ENCODE measurements at regions not wholly inside any gene's neighbourhood (a gene's known extent, or its start where the extent isn't known, plus 50 kb on each side); places are given as distances from the start of the nearest gene placed in this dataset.

DNA sequence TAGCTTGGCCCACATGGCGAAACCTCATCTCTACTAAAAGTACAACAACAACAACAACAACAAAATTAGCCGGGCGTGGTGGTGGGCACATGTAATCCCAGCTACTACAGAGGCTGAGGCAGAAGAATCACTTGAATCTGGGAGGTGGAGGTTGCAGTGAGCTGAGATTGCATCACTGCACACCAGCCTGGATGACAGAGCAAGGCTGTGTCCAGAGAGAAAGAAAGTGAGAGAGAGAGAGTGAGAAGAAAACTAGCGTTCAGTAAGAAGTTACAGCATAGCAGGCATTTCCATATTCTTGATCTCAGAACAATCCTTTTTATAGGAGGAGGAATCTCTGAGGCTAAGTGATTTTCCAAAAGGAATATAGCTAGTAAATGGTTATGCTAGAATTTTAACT, 1076.1 kb downstream of the AGBL1 start:
- H3K4me3 ChIP-seq (ENCODE audit: low read depth, low read length), result no peak overlapping the region
- TF ChIP-seq CTCF (IDR thresholded peaks at IDR 0.05; ENCODE audit: control insufficient read depth, extremely low read depth, insufficient read depth), result no peak
- DNase-seq (ENCODE audit: low read depth), result no peak

GRCh38 chr15:87154761-87155160, 1075.1 kb downstream of the AGBL1 start:
- no peak for TF ChIP-seq CTCF (IDR thresholded peaks at IDR 0.05; ENCODE audit: control insufficient read depth, extremely low read depth, insufficient read depth)
- no peak for DNase-seq (ENCODE audit: low read depth)
- H3K4me3 ChIP-seq (ENCODE audit: low read depth, low read length), result no peak overlapping the region

DNA sequence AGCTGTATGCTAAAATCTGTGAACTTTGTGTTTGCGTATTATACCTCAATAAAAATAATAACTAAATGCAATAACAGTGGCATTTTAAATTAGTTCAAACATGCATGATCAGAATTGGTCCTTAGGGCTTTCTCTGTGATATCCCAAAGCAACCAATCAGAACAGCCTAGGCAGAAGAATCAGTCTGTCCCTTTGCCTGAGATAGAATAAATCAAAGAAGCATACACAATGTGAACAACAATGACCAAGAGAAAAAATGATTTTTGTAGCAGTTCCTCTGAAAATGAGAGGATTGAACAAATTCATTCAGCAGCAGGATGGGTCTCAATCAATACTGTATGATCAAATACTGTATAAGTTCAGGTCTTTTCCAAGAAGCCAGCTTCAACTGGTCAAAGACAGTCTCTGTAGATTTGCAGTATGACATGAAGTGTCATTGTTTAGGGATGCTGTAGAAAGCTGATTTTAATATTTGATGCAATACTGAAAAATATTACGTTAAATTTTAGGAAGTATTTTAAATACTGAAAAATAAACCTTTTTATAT, 1071.6 kb downstream of the AGBL1 start:
- TF ChIP-seq CTCF (IDR thresholded peaks at IDR 0.05; ENCODE audit: control insufficient read depth, extremely low read depth, insufficient read depth), result no peak
- H3K4me3 ChIP-seq (ENCODE audit: low read depth, low read length), result no peak overlapping the region
- no peak for DNase-seq (ENCODE audit: low read depth)

DNA sequence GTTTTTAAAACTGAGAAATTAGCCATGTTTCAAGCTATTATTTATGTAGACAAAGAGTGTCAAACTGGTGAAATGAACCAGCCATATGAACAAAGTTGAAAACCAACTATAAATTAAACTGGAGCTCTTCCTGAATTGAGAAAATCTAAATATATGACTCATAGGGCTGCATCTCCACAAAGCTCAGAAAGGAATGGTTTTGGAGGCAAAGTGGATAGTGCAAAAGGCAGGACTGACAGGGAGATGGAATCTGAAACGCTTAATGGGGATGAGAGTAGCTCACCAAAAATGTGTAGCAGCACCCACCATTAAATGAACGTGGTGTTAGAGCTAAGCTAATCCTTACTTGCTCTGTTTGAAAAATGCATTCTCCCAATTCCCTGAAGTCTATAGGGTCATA, 1066.0 kb downstream of the AGBL1 start:
- TF ChIP-seq CTCF (IDR thresholded peaks at IDR 0.05; ENCODE audit: control insufficient read depth, extremely low read depth, insufficient read depth), result no peak
- DNase-seq (ENCODE audit: low read depth), result no peak
- H3K4me3 ChIP-seq (ENCODE audit: low read depth, low read length), result no peak overlapping the region

GRCh38 chr15:87144775-87145174, 1065.1 kb downstream of the AGBL1 start:
- H3K4me3 ChIP-seq (ENCODE audit: low read depth, low read length), result no peak overlapping the region
- no peak for TF ChIP-seq CTCF (IDR thresholded peaks at IDR 0.05; ENCODE audit: control insufficient read depth, extremely low read depth, insufficient read depth)
- no peak for DNase-seq (ENCODE audit: low read depth)

GRCh38 chr15:87142096-87142495, 1062.4 kb downstream of the AGBL1 start:
- DNase-seq (ENCODE audit: low read depth), result no peak
- TF ChIP-seq CTCF (IDR thresholded peaks at IDR 0.05; ENCODE audit: control insufficient read depth, extremely low read depth, insufficient read depth), result no peak
- no peak overlapping the region for H3K4me3 ChIP-seq (ENCODE audit: low read depth, low read length)

- no peak for DNase-seq (ENCODE audit: low read depth)
- no peak overlapping the region for H3K4me3 ChIP-seq (ENCODE audit: low read depth, low read length)
- no peak for TF ChIP-seq CTCF (IDR thresholded peaks at IDR 0.05; ENCODE audit: control insufficient read depth, extremely low read depth, insufficient read depth)
Observed at GRCh38 chr15:87135109-87135508, 1055.4 kb downstream of the AGBL1 start.
